WTC11 (cell line): ENCODE measurements at regions not wholly inside any gene's neighbourhood (a gene's known extent, or its start where the extent isn't known, plus 50 kb on each side); places are given as distances from the start of the nearest gene placed in this dataset.

Experiments
- ATAC-seq: fragments of 200-7000 bp; cut with Tn5 transposase; 2 replicates; pipeline ENCODE4 v1.10.0; 2021; ENCODE audit warnings: mild to moderate bottlenecking, moderate library complexity
- CTCF ChIA-PET: fragments of 300-600 bp; sonication (Branson Sonifier 250); formaldehyde crosslinking; loops from one replicate; lab custom pipeline; 2021; ENCODE audit warnings: antibody characterized with exemption; lab: Charles Lee
- POLR2A ChIA-PET: fragments of 350-600 bp; sonication (Branson Sonifier 250); formaldehyde crosslinking; loops from one replicate; lab custom pipeline; 2021; ENCODE audit warnings: antibody characterized with exemption; lab: Charles Lee
- DNase-seq: peaks from one replicate; pipeline ENCODE4 v3.0.0; 2021; ENCODE audit warnings: low spot score
- H3K27ac Mint-ChIP-seq: 2 replicates; pipeline ENCODE4 v1.8.0; 2021; ENCODE audit warnings: mixed read lengths
- H3K27me3 Mint-ChIP-seq: 2 replicates; pipeline ENCODE4 v1.8.0; 2021; ENCODE audit warnings: low read depth, mild to moderate bottlenecking, moderate library complexity, mixed read lengths
- H3K36me3 Mint-ChIP-seq: 2 replicates; pipeline ENCODE4 v1.8.0; 2021; ENCODE audit warnings: mixed read lengths
- H3K4me1 Mint-ChIP-seq: 2 replicates; pipeline ENCODE4 v1.8.0; 2022; ENCODE audit warnings: mixed read lengths
- H3K4me3 Mint-ChIP-seq: 2 replicates; pipeline ENCODE4 v1.8.0; 2021; ENCODE audit warnings: mild to moderate bottlenecking, moderate library complexity, mixed read lengths
- H3K9me3 Mint-ChIP-seq: 2 replicates; pipeline ENCODE4 v1.8.0; 2021; ENCODE audit warnings: mixed read lengths
- ETV6 ChIP-seq: sonication (generic); formaldehyde crosslinking; IDR thresholded peaks from 2 replicates; pipeline ENCODE4 v1.8.1; 2022; ENCODE audit warnings: mild to moderate bottlenecking, missing genetic modification reagents
- FOXJ3 ChIP-seq: sonication (generic); formaldehyde crosslinking; IDR thresholded peaks from 2 replicates; pipeline ENCODE4 v1.9.0; 2021; ENCODE audit warnings: missing genetic modification reagents, mild to moderate bottlenecking, borderline replicate concordance
- FOXP1 ChIP-seq: sonication (generic); formaldehyde crosslinking; IDR thresholded peaks from 2 replicates; pipeline ENCODE4 v1.8.0; 2022; ENCODE audit warnings: missing genetic modification reagents, mild to moderate bottlenecking, moderate library complexity, borderline replicate concordance
- GRHL2 ChIP-seq: fragments of 250-450 bp; sonication (Bioruptor Pico); IDR thresholded peaks from 2 replicates; pipeline ENCODE4 v1.8.0; 2022; ENCODE audit warnings: mild to moderate bottlenecking, moderate library complexity; ENCODE audit not compliant: insufficient replicate concordance, severe bottlenecking
- NFYB ChIP-seq: sonication (generic); formaldehyde crosslinking; conservative IDR thresholded peaks from 2 replicates; pipeline ENCODE4 v1.8.0; 2022; ENCODE audit warnings: low read depth, missing genetic modification reagents
- NR2C2 ChIP-seq: sonication (generic); formaldehyde crosslinking; IDR thresholded peaks from 2 replicates; pipeline ENCODE4 v1.8.0; 2022; ENCODE audit warnings: mild to moderate bottlenecking, missing genetic modification reagents
- RELA ChIP-seq: sonication (generic); formaldehyde crosslinking; IDR thresholded peaks from 2 replicates; pipeline ENCODE4 v1.8.1; 2022; ENCODE audit warnings: missing genetic modification reagents, mild to moderate bottlenecking, borderline replicate concordance
- SMAD3 ChIP-seq: sonication (generic); formaldehyde crosslinking; IDR thresholded peaks from 2 replicates; pipeline ENCODE4 v1.8.0; 2022; ENCODE audit warnings: missing genetic modification reagents, mild to moderate bottlenecking, borderline replicate concordance
- SP1 ChIP-seq: sonication (generic); formaldehyde crosslinking; conservative IDR thresholded peaks from 2 replicates; pipeline ENCODE4 v1.8.1; 2022; ENCODE audit warnings: missing genetic modification reagents
- TEAD1 ChIP-seq: sonication (generic); formaldehyde crosslinking; IDR thresholded peaks from 2 replicates; pipeline ENCODE4 v1.8.0; 2022; ENCODE audit warnings: mild to moderate bottlenecking, missing genetic modification reagents
- ZNF121 ChIP-seq: sonication (generic); formaldehyde crosslinking; IDR thresholded peaks from 2 replicates; pipeline ENCODE4 v1.8.0; 2023; ENCODE audit warnings: missing genetic modification reagents
- ZNF219 ChIP-seq: sonication (generic); formaldehyde crosslinking; IDR thresholded peaks from 2 replicates; pipeline ENCODE4 v1.8.0; 2023; ENCODE audit warnings: missing genetic modification reagents, mild to moderate bottlenecking, borderline replicate concordance
- ZNF232 ChIP-seq: sonication (generic); formaldehyde crosslinking; IDR thresholded peaks from 2 replicates; pipeline ENCODE4 v1.8.0; 2022; ENCODE audit warnings: mild to moderate bottlenecking, missing genetic modification reagents
- ZNF317 ChIP-seq: sonication (generic); formaldehyde crosslinking; IDR thresholded peaks from 2 replicates; pipeline ENCODE4 v1.8.1; 2023; ENCODE audit warnings: low read depth, mild to moderate bottlenecking, moderate library complexity, missing genetic modification reagents, borderline replicate concordance
- ZNF423 ChIP-seq: fragments of 250-450 bp; sonication (Bioruptor Pico); IDR thresholded peaks from 2 replicates; pipeline ENCODE4 v2.1.2; 2022; ENCODE audit warnings: mild to moderate bottlenecking, moderate library complexity
- ZNF671 ChIP-seq: fragments of 250-450 bp; sonication (Bioruptor Pico); IDR thresholded peaks from 2 replicates; pipeline ENCODE4 v1.8.0; 2021; ENCODE audit warnings: mild to moderate bottlenecking
- TF ChIP-seq, protein P1 (sequence below): sonication (generic); formaldehyde crosslinking; IDR thresholded peaks from 2 replicates; pipeline ENCODE4 v1.8.0; 2023; ENCODE audit warnings: mild to moderate bottlenecking, missing genetic modification reagents
- TF ChIP-seq, protein P2 (sequence below): sonication (generic); formaldehyde crosslinking; IDR thresholded peaks from 2 replicates; pipeline ENCODE4 v1.8.1; 2023; ENCODE audit warnings: mild to moderate bottlenecking, missing genetic modification reagents, borderline replicate concordance
- TF ChIP-seq, protein P3 (sequence below): sonication (generic); formaldehyde crosslinking; IDR thresholded peaks from 2 replicates; pipeline ENCODE4 v1.8.1; 2022; ENCODE audit warnings: low read depth, mild to moderate bottlenecking, moderate library complexity, missing genetic modification reagents, borderline replicate concordance
- TF ChIP-seq, protein P4 (sequence below): sonication (generic); formaldehyde crosslinking; IDR thresholded peaks from 2 replicates; pipeline ENCODE4 v1.8.0; 2023; ENCODE audit warnings: missing genetic modification reagents
- TF ChIP-seq, protein P5 (sequence below): sonication (generic); formaldehyde crosslinking; IDR thresholded peaks from 2 replicates; pipeline ENCODE4 v1.8.1; 2022; ENCODE audit warnings: mild to moderate bottlenecking, missing genetic modification reagents, moderate library complexity, borderline replicate concordance

DNA sequence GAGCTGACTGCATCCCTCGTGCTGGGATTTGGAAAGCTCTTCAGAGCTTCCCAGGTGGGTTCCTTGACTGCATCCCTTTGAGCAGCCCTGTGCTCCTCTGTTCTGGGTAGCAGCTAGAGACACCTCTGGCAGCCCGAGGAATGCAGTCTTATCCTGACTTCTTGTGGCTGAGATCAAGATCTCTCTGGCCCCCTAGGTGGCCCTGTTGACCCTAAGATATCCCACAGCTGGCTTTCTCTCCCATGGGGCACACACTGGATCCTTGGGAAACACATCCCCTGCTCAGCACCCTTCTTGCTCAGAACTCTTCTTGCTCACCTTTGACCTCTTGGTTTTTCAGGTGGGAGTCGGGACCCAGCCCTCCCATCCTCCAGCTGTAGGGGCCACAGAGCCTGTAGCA, 237.2 kb downstream of the TSN start:
- Mint-ChIP-seq H3K4me3 (no peak overlapping the region), H3K27ac (no peak overlapping the region), H3K27me3 (no peaks in the 10 kb centered on the region; the same call in 1 of the 2 replicates), H3K36me3 (no peaks in the 10 kb centered on the region), H3K4me1 (peaks cover 13% of the 10 kb centered on the region), H3K9me3 (peaks cover 13% of the 10 kb centered on the region)
- no peak for DNase-seq
- TF ChIP-seq ZNF423 (CRISPR knock-in tag) (0 out of 2 replicates have a peak, but pooled peaks have one; percentile 25), ZNF317 (no peak)
- ChIA-PET CTCF (interaction anchor here (0.7 to 1.2 kb wide), 10 partner anchors 18 to 308 kb away, joined by 3 to 7 read pairs (median 4); no protein-coding TSS in a partner anchor), POLR2A (no interaction called here)
- ATAC-seq, result peak; percentile 92

DNA sequence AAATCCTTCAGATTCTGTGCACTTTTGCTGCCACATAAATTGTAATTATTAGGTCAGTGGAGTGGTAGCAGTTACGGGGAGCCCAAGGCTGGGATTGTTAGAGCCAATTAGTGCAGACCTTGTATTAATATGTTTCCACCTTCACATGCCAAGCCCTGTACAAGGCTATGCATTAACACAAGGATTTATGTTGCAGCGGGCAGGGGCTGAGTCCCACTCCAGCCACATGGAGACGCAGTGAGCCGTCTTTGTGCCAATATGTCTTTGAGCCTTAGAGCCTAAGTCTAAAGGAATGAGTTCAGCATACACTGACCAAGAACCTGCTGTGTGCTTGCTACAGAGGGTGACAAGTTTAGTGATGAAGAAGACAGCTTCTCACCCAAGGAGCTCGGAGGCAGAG, 238.2 kb downstream of the TSN start:
- H3K4me1 Mint-ChIP-seq, result peaks cover 14% of the 10 kb centered on the region
- ChIA-PET CTCF (no interaction called here), POLR2A (no interaction called here)
- H3K27me3 Mint-ChIP-seq, result no peaks in the 10 kb centered on the region; the same call in 1 of the 2 replicates
- no peak overlapping the region for H3K4me3 Mint-ChIP-seq
- no peak overlapping the region for H3K27ac Mint-ChIP-seq
- no peaks in the 10 kb centered on the region for H3K36me3 Mint-ChIP-seq
- H3K9me3 Mint-ChIP-seq, result peaks cover 13% of the 10 kb centered on the region
- no peak; the same call in 1 of the 2 replicates for ATAC-seq
- no peak for DNase-seq
- no peak for TF ChIP-seq TEAD1 (CRISPR knock-in tag)
- no peak for TF ChIP-seq ZNF121 (CRISPR knock-in tag)
- no peak for TF ChIP-seq ETV6 (CRISPR knock-in tag)
- TF ChIP-seq SP1 (CRISPR knock-in tag), result no peak
- no peak for TF ChIP-seq FOXJ3 (CRISPR knock-in tag)
- TF ChIP-seq NR2C2 (CRISPR knock-in tag), result no peak
- no peak for TF ChIP-seq NFYB (CRISPR knock-in tag)
- no peak for TF ChIP-seq FOXP1 (CRISPR knock-in tag)
- TF ChIP-seq, protein P1, sequence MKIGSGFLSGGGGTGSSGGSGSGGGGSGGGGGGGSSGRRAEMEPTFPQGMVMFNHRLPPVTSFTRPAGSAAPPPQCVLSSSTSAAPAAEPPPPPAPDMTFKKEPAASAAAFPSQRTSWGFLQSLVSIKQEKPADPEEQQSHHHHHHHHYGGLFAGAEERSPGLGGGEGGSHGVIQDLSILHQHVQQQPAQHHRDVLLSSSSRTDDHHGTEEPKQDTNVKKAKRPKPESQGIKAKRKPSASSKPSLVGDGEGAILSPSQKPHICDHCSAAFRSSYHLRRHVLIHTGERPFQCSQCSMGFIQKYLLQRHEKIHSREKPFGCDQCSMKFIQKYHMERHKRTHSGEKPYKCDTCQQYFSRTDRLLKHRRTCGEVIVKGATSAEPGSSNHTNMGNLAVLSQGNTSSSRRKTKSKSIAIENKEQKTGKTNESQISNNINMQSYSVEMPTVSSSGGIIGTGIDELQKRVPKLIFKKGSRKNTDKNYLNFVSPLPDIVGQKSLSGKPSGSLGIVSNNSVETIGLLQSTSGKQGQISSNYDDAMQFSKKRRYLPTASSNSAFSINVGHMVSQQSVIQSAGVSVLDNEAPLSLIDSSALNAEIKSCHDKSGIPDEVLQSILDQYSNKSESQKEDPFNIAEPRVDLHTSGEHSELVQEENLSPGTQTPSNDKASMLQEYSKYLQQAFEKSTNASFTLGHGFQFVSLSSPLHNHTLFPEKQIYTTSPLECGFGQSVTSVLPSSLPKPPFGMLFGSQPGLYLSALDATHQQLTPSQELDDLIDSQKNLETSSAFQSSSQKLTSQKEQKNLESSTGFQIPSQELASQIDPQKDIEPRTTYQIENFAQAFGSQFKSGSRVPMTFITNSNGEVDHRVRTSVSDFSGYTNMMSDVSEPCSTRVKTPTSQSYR (CRISPR knock-in tag), result no peak
- TF ChIP-seq SMAD3 (CRISPR knock-in tag), result no peak
- TF ChIP-seq, protein P2, sequence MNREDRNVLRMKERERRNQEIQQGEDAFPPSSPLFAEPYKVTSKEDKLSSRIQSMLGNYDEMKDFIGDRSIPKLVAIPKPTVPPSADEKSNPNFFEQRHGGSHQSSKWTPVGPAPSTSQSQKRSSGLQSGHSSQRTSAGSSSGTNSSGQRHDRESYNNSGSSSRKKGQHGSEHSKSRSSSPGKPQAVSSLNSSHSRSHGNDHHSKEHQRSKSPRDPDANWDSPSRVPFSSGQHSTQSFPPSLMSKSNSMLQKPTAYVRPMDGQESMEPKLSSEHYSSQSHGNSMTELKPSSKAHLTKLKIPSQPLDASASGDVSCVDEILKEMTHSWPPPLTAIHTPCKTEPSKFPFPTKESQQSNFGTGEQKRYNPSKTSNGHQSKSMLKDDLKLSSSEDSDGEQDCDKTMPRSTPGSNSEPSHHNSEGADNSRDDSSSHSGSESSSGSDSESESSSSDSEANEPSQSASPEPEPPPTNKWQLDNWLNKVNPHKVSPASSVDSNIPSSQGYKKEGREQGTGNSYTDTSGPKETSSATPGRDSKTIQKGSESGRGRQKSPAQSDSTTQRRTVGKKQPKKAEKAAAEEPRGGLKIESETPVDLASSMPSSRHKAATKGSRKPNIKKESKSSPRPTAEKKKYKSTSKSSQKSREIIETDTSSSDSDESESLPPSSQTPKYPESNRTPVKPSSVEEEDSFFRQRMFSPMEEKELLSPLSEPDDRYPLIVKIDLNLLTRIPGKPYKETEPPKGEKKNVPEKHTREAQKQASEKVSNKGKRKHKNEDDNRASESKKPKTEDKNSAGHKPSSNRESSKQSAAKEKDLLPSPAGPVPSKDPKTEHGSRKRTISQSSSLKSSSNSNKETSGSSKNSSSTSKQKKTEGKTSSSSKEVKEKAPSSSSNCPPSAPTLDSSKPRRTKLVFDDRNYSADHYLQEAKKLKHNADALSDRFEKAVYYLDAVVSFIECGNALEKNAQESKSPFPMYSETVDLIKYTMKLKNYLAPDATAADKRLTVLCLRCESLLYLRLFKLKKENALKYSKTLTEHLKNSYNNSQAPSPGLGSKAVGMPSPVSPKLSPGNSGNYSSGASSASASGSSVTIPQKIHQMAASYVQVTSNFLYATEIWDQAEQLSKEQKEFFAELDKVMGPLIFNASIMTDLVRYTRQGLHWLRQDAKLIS, result no peak
- TF ChIP-seq, protein P3, sequence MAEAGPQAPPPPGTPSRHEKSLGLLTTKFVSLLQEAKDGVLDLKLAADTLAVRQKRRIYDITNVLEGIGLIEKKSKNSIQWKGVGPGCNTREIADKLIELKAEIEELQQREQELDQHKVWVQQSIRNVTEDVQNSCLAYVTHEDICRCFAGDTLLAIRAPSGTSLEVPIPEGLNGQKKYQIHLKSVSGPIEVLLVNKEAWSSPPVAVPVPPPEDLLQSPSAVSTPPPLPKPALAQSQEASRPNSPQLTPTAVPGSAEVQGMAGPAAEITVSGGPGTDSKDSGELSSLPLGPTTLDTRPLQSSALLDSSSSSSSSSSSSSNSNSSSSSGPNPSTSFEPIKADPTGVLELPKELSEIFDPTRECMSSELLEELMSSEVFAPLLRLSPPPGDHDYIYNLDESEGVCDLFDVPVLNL (CRISPR knock-in tag), result no peak
- TF ChIP-seq, protein P4, sequence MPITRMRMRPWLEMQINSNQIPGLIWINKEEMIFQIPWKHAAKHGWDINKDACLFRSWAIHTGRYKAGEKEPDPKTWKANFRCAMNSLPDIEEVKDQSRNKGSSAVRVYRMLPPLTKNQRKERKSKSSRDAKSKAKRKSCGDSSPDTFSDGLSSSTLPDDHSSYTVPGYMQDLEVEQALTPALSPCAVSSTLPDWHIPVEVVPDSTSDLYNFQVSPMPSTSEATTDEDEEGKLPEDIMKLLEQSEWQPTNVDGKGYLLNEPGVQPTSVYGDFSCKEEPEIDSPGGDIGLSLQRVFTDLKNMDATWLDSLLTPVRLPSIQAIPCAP (CRISPR knock-in tag), result no peak
- TF ChIP-seq ZNF219, result no peak
- no peak for TF ChIP-seq RELA
- no peak for TF ChIP-seq ZNF671 (CRISPR knock-in tag)
- TF ChIP-seq ZNF232 (CRISPR knock-in tag), result no peak
- TF ChIP-seq, protein P5, sequence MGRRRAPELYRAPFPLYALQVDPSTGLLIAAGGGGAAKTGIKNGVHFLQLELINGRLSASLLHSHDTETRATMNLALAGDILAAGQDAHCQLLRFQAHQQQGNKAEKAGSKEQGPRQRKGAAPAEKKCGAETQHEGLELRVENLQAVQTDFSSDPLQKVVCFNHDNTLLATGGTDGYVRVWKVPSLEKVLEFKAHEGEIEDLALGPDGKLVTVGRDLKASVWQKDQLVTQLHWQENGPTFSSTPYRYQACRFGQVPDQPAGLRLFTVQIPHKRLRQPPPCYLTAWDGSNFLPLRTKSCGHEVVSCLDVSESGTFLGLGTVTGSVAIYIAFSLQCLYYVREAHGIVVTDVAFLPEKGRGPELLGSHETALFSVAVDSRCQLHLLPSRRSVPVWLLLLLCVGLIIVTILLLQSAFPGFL, result no peak
- no peak for TF ChIP-seq GRHL2 (CRISPR knock-in tag)
- TF ChIP-seq, all 79 proteins: peak for 0
